ENCODE measurements at regions not wholly inside any gene's neighbourhood (a gene's known extent, or its start where the extent isn't known, plus 50 kb on each side); places are given as distances from the start of the nearest gene placed in this dataset.
"Not testable (repeated sequence)": the region's sequence is repeated elsewhere in the genome, so short reads cannot be mapped to it uniquely, and the experiment has no call there.

- DNase-seq (ENCODE audit: low spot score) (no peak), FAIRE-seq (no peak)
Measured at GRCh38 chr13:53357582-53357981, 329.0 kb downstream of the OLFM4 start.

GRCh38 chr13:53368948-53369347 lies 340.3 kb downstream of the OLFM4 start:
- FAIRE-seq (no peak), DNase-seq (ENCODE audit: low spot score) (no peak)

GRCh38 chr13:53379485-53379884 lies 350.9 kb downstream of the OLFM4 start:
- no peak for DNase-seq (ENCODE audit: low spot score)
- no peak for FAIRE-seq

- DNase-seq (ENCODE audit: low spot score) = no peak
- no peak for FAIRE-seq
Measured at GRCh38 chr13:53382008-53382407, 353.4 kb downstream of the OLFM4 start.

- FAIRE-seq = no peak
- DNase-seq (ENCODE audit: low spot score) = no peak
Measured at GRCh38 chr13:53398051-53398450, 369.4 kb downstream of the OLFM4 start.

GRCh38 chr13:53405616-53406015 lies 377.0 kb downstream of the OLFM4 start:
- no peak for DNase-seq (ENCODE audit: low spot score)
- FAIRE-seq = no peak

- FAIRE-seq (no peak), DNase-seq (ENCODE audit: low spot score) (no peak)
Measured at GRCh38 chr13:53408306-53408705, 379.7 kb downstream of the OLFM4 start.

- DNase-seq (ENCODE audit: low spot score) = no peak
Measured at GRCh38 chr13:53408847-53409568, 380.4 kb downstream of the OLFM4 start.

GRCh38 chr13:53411463-53411862 lies 382.9 kb downstream of the OLFM4 start:
- DNase-seq (ENCODE audit: low spot score) (no peak), FAIRE-seq (no peak)

More at GRCh38 chr13:53408847-53409568, 380.4 kb downstream of the OLFM4 start:
- no peak for FAIRE-seq

GRCh38 chr13:53415135-53415534 lies 386.5 kb downstream of the OLFM4 start:
- FAIRE-seq (no peak), DNase-seq (ENCODE audit: low spot score) (no peak)

- DNase-seq (ENCODE audit: low spot score) = no peak
- no peak for FAIRE-seq
Measured at GRCh38 chr13:53417601-53418000, 389.0 kb downstream of the OLFM4 start.

GRCh38 chr13:53422415-53422814 lies 393.8 kb downstream of the OLFM4 start:
- FAIRE-seq = no peak

GRCh38 chr13:53436396-53436795 lies 407.8 kb downstream of the OLFM4 start:
- DNase-seq (ENCODE audit: low spot score) (no peak), FAIRE-seq (no peak)

More at GRCh38 chr13:53422415-53422814, 393.8 kb downstream of the OLFM4 start:
- DNase-seq (ENCODE audit: low spot score) = no peak

- DNase-seq (ENCODE audit: low spot score) (no peak), FAIRE-seq (no peak)
Measured at GRCh38 chr13:53439439-53440225, 411.0 kb downstream of the OLFM4 start.

GRCh38 chr13:53442979-53443378 lies 414.4 kb downstream of the OLFM4 start:
- DNase-seq (ENCODE audit: low spot score) (no peak), FAIRE-seq (no peak)

GRCh38 chr13:53445686-53446085 lies 417.1 kb downstream of the OLFM4 start:
- no peak for DNase-seq (ENCODE audit: low spot score)
- no peak for FAIRE-seq

GRCh38 chr13:53447456-53447855 lies 418.8 kb downstream of the OLFM4 start:
- no peak for FAIRE-seq
- no peak for DNase-seq (ENCODE audit: low spot score)

- DNase-seq (ENCODE audit: low spot score) (no peak), FAIRE-seq (no peak)
Measured at GRCh38 chr13:53447863-53448262, 419.2 kb downstream of the OLFM4 start.

- DNase-seq (ENCODE audit: low spot score); FAIRE-seq: not testable (repeated sequence)
Measured at GRCh38 chr13:53452263-53452808, 423.7 kb downstream of the OLFM4 start.

GRCh38 chr13:53460796-53461195 lies 432.2 kb downstream of the OLFM4 start:
- FAIRE-seq (no peak), DNase-seq (ENCODE audit: low spot score) (no peak)

GRCh38 chr13:53463106-53463505 lies 434.5 kb downstream of the OLFM4 start:
- no peak for FAIRE-seq
- no peak for DNase-seq (ENCODE audit: low spot score)

GRCh38 chr13:53466576-53466975 lies 438.0 kb downstream of the OLFM4 start:
- no peak for FAIRE-seq
- DNase-seq (ENCODE audit: low spot score) = no peak
